ENCODE measurements at regions not wholly inside any gene's neighbourhood (a gene's known extent, or its start where the extent isn't known, plus 50 kb on each side); places are given as distances from the start of the nearest gene placed in this dataset.

- no peak for DNase-seq (ENCODE audit: low read depth)
Measured at GRCh38 chr17:71283486-71283885, 837.3 kb upstream of the SOX9 start.

- no peak for DNase-seq (ENCODE audit: low read depth)
Measured at GRCh38 chr17:71284032-71284755, 836.6 kb upstream of the SOX9 start.

- DNase-seq (ENCODE audit: low read depth): no peak
Measured at GRCh38 chr17:71286625-71287024, 834.2 kb upstream of the SOX9 start.

- no peak for DNase-seq (ENCODE audit: low read depth)
Measured at GRCh38 chr17:71287071-71287823, 833.6 kb upstream of the SOX9 start.

GRCh38 chr17:71292006-71292405, 828.8 kb upstream of the SOX9 start:
- DNase-seq (ENCODE audit: low read depth): no peak

GRCh38 chr17:71296005-71296404, 824.8 kb upstream of the SOX9 start:
- no peak for DNase-seq (ENCODE audit: low read depth)

- DNase-seq (ENCODE audit: low read depth): no peak
Measured at GRCh38 chr17:71301063-71301462, 819.8 kb upstream of the SOX9 start.

GRCh38 chr17:71302721-71303549, 817.9 kb upstream of the SOX9 start:
- no peak for DNase-seq (ENCODE audit: low read depth)

- no peak for DNase-seq (ENCODE audit: low read depth)
Measured at GRCh38 chr17:71304498-71305158, 816.2 kb upstream of the SOX9 start.

- DNase-seq (ENCODE audit: low read depth): no peak
Measured at GRCh38 chr17:71313866-71314265, 807.0 kb upstream of the SOX9 start.

- no peak for DNase-seq (ENCODE audit: low read depth)
Measured at GRCh38 chr17:71315568-71315967, 805.3 kb upstream of the SOX9 start.

GRCh38 chr17:71316176-71316897, 804.5 kb upstream of the SOX9 start:
- DNase-seq (ENCODE audit: low read depth): no peak

GRCh38 chr17:71320009-71320796, 800.6 kb upstream of the SOX9 start:
- DNase-seq (ENCODE audit: low read depth): no peak

- no peak for DNase-seq (ENCODE audit: low read depth)
Measured at GRCh38 chr17:71325117-71325516, 795.7 kb upstream of the SOX9 start.

GRCh38 chr17:71325886-71326285, 794.9 kb upstream of the SOX9 start:
- DNase-seq (ENCODE audit: low read depth): no peak

- DNase-seq (ENCODE audit: low read depth): no peak
Measured at GRCh38 chr17:71327376-71328059, 793.3 kb upstream of the SOX9 start.

GRCh38 chr17:71329310-71330098, 791.3 kb upstream of the SOX9 start:
- DNase-seq (ENCODE audit: low read depth): no peak

GRCh38 chr17:71330099-71330375, 790.8 kb upstream of the SOX9 start:
- DNase-seq (ENCODE audit: low read depth): no peak

- DNase-seq (ENCODE audit: low read depth): no peak
Measured at GRCh38 chr17:71331754-71332325, 789.0 kb upstream of the SOX9 start.
